HEK293 (cell line): ENCODE measurements at regions not wholly inside any gene's neighbourhood (a gene's known extent, or its start where the extent isn't known, plus 50 kb on each side); places are given as distances from the start of the nearest gene placed in this dataset.
A peak's percentile ranks its signal among the peaks of the same experiment; 100 is the strongest.

Source experiments
- BCL11B ChIP-seq: fragments of 450-650 bp; formaldehyde crosslinking; IDR thresholded peaks from 2 replicates; pipeline ENCODE4 v1.5.1; 2016; ENCODE audit warnings: low read depth, missing biosample characterization, missing genetic modification characterization
- GLI2 ChIP-seq: fragments of 450-650 bp; formaldehyde crosslinking; IDR thresholded peaks from 2 replicates; pipeline ENCODE4; 2017; ENCODE audit warnings: missing biosample characterization, missing genetic modification characterization, low read depth, borderline replicate concordance
- GLI4 ChIP-seq: fragments of 450-650 bp; formaldehyde crosslinking; IDR thresholded peaks from 2 replicates; pipeline ENCODE4 v1.5.1; 2016; ENCODE audit warnings: missing biosample characterization, missing genetic modification characterization
- HIC1 ChIP-seq: fragments of 450-650 bp; formaldehyde crosslinking; IDR thresholded peaks from 2 replicates; pipeline ENCODE4 v1.5.1; 2016; ENCODE audit warnings: missing biosample characterization, missing genetic modification characterization
- HOXA7 ChIP-seq: sonication (generic); formaldehyde crosslinking; IDR thresholded peaks from 2 replicates; pipeline ENCODE4 v1.8.1; 2022; ENCODE audit warnings: missing genetic modification reagents, borderline replicate concordance
- HOXC10 ChIP-seq: sonication (generic); formaldehyde crosslinking; IDR thresholded peaks from 2 replicates; pipeline ENCODE4 v1.8.1; 2023; ENCODE audit warnings: mild to moderate bottlenecking, missing genetic modification reagents
- HOXD13 ChIP-seq: sonication (generic); formaldehyde crosslinking; IDR thresholded peaks from 2 replicates; pipeline ENCODE4 v1.8.0; 2022; ENCODE audit warnings: missing genetic modification reagents, borderline replicate concordance
- KLF7 ChIP-seq: fragments of 450-650 bp; formaldehyde crosslinking; IDR thresholded peaks from 2 replicates; pipeline ENCODE4 v1.5.1; 2016; ENCODE audit warnings: missing biosample characterization, missing genetic modification characterization, borderline replicate concordance
- OSR2 ChIP-seq: fragments of 450-650 bp; formaldehyde crosslinking; IDR thresholded peaks from 2 replicates; pipeline ENCODE4 v1.5.1; 2016; ENCODE audit warnings: missing biosample characterization, missing genetic modification characterization
- SALL2 ChIP-seq: fragments of 450-650 bp; formaldehyde crosslinking; IDR thresholded peaks from 2 replicates; pipeline ENCODE4 v1.5.0; 2017; ENCODE audit warnings: missing biosample characterization, mild to moderate bottlenecking, missing genetic modification characterization, borderline replicate concordance
- YY1 ChIP-seq: fragments of 450-650 bp; formaldehyde crosslinking; IDR thresholded peaks from 2 replicates; pipeline ENCODE4 v1.5.1; 2018; ENCODE audit warnings: missing biosample characterization, missing genetic modification characterization
- ZBTB10 ChIP-seq: fragments of 450-650 bp; formaldehyde crosslinking; IDR thresholded peaks from 2 replicates; pipeline ENCODE4 v1.5.1; 2016; ENCODE audit warnings: missing biosample characterization, missing genetic modification characterization
- ZFHX2 ChIP-seq: fragments of 450-650 bp; formaldehyde crosslinking; conservative IDR thresholded peaks from 2 replicates; pipeline ENCODE4 v1.5.1; 2016; ENCODE audit warnings: missing biosample characterization, missing genetic modification characterization
- ZFP69B ChIP-seq: fragments of 450-650 bp; formaldehyde crosslinking; IDR thresholded peaks from 2 replicates; pipeline ENCODE4 v1.5.1; 2016; ENCODE audit warnings: missing biosample characterization, missing genetic modification characterization
- ZNF10 ChIP-seq: fragments of 450-650 bp; formaldehyde crosslinking; IDR thresholded peaks from 2 replicates; pipeline ENCODE4 v1.5.1; 2017; ENCODE audit warnings: missing biosample characterization, missing genetic modification characterization
- ZNF112 ChIP-seq: fragments of 450-650 bp; formaldehyde crosslinking; IDR thresholded peaks from 2 replicates; pipeline ENCODE4 v1.5.0; 2017; ENCODE audit warnings: missing biosample characterization, missing genetic modification characterization
- ZNF140 ChIP-seq: fragments of 450-650 bp; formaldehyde crosslinking; IDR thresholded peaks from 2 replicates; pipeline ENCODE4 v1.5.1; 2016; ENCODE audit warnings: missing biosample characterization, missing genetic modification characterization
- ZNF16 ChIP-seq: fragments of 450-650 bp; formaldehyde crosslinking; IDR thresholded peaks from 2 replicates; pipeline ENCODE4 v1.5.1; 2016; ENCODE audit warnings: low read depth, missing biosample characterization, missing genetic modification characterization
- ZNF169 ChIP-seq: fragments of 450-650 bp; formaldehyde crosslinking; IDR thresholded peaks from 2 replicates; pipeline ENCODE4 v1.5.1; 2016; ENCODE audit warnings: missing biosample characterization, missing genetic modification characterization
- ZNF214 ChIP-seq: fragments of 450-650 bp; formaldehyde crosslinking; IDR thresholded peaks from 2 replicates; pipeline ENCODE4 v1.5.1; 2017; ENCODE audit warnings: missing biosample characterization, mild to moderate bottlenecking, missing genetic modification characterization, borderline replicate concordance
- ZNF26 ChIP-seq: fragments of 450-650 bp; formaldehyde crosslinking; IDR thresholded peaks from 2 replicates; pipeline ENCODE4 v1.5.1; 2016; ENCODE audit warnings: missing biosample characterization, missing genetic modification characterization
- ZNF37A ChIP-seq: fragments of 450-650 bp; IDR thresholded peaks from 2 replicates; pipeline ENCODE4 v1.5.1; 2018; ENCODE audit warnings: missing biosample characterization, missing genetic modification characterization
- ZNF423 ChIP-seq: fragments of 450-650 bp; formaldehyde crosslinking; IDR thresholded peaks from 2 replicates; pipeline ENCODE4 v1.5.1; 2016; ENCODE audit warnings: missing biosample characterization, missing genetic modification characterization
- ZNF426 ChIP-seq: fragments of 450-650 bp; formaldehyde crosslinking; IDR thresholded peaks from 2 replicates; pipeline ENCODE4 v1.5.1; 2017; ENCODE audit warnings: missing biosample characterization, missing genetic modification characterization, mild to moderate bottlenecking, inconsistent platforms, moderate library complexity
- ZNF48 ChIP-seq: fragments of 450-650 bp; formaldehyde crosslinking; IDR thresholded peaks from 2 replicates; pipeline ENCODE4 v1.5.1; 2016; ENCODE audit warnings: missing biosample characterization, missing genetic modification characterization
- ZNF513 ChIP-seq: fragments of 450-650 bp; IDR thresholded peaks from 2 replicates; pipeline ENCODE4 v1.5.1; 2018; ENCODE audit warnings: missing biosample characterization, missing genetic modification characterization
- ZNF521 ChIP-seq: fragments of 450-650 bp; formaldehyde crosslinking; IDR thresholded peaks from 2 replicates; pipeline ENCODE4 v1.5.1; 2017; ENCODE audit warnings: missing biosample characterization, mild to moderate bottlenecking, missing genetic modification characterization
- ZNF571 ChIP-seq: fragments of 450-650 bp; formaldehyde crosslinking; IDR thresholded peaks from 2 replicates; pipeline ENCODE4 v1.5.0; 2017; ENCODE audit warnings: missing biosample characterization, missing genetic modification characterization
- ZNF580 ChIP-seq: fragments of 450-650 bp; formaldehyde crosslinking; IDR thresholded peaks from 2 replicates; pipeline ENCODE4 v1.5.1; 2016; ENCODE audit warnings: missing biosample characterization, missing genetic modification characterization
- ZNF660 ChIP-seq: fragments of 450-650 bp; IDR thresholded peaks from 2 replicates; pipeline ENCODE4 v1.5.1; 2018; ENCODE audit warnings: missing biosample characterization, mild to moderate bottlenecking, missing genetic modification characterization
- ZNF664 ChIP-seq: fragments of 450-650 bp; formaldehyde crosslinking; IDR thresholded peaks from 2 replicates; pipeline ENCODE4 v1.5.1; 2016; ENCODE audit warnings: missing biosample characterization, missing genetic modification characterization
- ZNF677 ChIP-seq: fragments of 450-650 bp; IDR thresholded peaks from 2 replicates; pipeline ENCODE4 v1.5.0; 2018; ENCODE audit warnings: missing biosample characterization, mild to moderate bottlenecking, missing genetic modification characterization, moderate library complexity
- ZNF791 ChIP-seq: fragments of 450-650 bp; formaldehyde crosslinking; IDR thresholded peaks from 2 replicates; pipeline ENCODE4 v1.5.1; 2016; ENCODE audit warnings: missing biosample characterization, missing genetic modification characterization

GRCh38 chr6:16964553-16965499, 137.0 kb upstream of the STMND1 start (continued):
- no peak for TF ChIP-seq ZNF37A
- no peak for TF ChIP-seq ZNF48 (tag by site-specific recombination)
- no peak for TF ChIP-seq ZNF664 (tag by site-specific recombination)
- TF ChIP-seq SALL2 (tag by site-specific recombination), result no peak
- TF ChIP-seq GLI4 (tag by site-specific recombination), result no peak
- TF ChIP-seq ZNF426 (tag by site-specific recombination), result no peak
- no peak for TF ChIP-seq HOXA7 (CRISPR knock-in tag)
- peak; percentile 60; the same call in 1 of the 2 replicates for TF ChIP-seq HIC1 (tag by site-specific recombination)
- TF ChIP-seq HOXD13 (CRISPR knock-in tag), result no peak
- no peak for TF ChIP-seq KLF7
- TF ChIP-seq ZNF677 (tag by site-specific recombination), result no peak
- peak; percentile 77 for TF ChIP-seq ZFP69B (tag by site-specific recombination)
- TF ChIP-seq YY1 (tag by site-specific recombination), result no peak
- no peak; the same call in 1 of the 2 replicates for TF ChIP-seq ZNF580
- no peak for TF ChIP-seq ZNF112
- TF ChIP-seq HOXC10 (CRISPR knock-in tag), result no peak
- TF ChIP-seq ZNF660 (tag by site-specific recombination), result peak; percentile 86
- no peak for TF ChIP-seq ZFHX2 (tag by site-specific recombination)
- TF ChIP-seq GLI2 (tag by site-specific recombination), result no peak
- no peak for TF ChIP-seq ZNF513 (tag by site-specific recombination)
- no peak for TF ChIP-seq ZNF10 (tag by site-specific recombination)
- TF ChIP-seq ZNF521 (tag by site-specific recombination), result no peak
- peak; percentile 63 for TF ChIP-seq OSR2 (tag by site-specific recombination)
- TF ChIP-seq ZNF16 (tag by site-specific recombination), result no peak
- no peak for TF ChIP-seq ZNF214 (tag by site-specific recombination)
- no peak for TF ChIP-seq BCL11B (tag by site-specific recombination)
- no peak for TF ChIP-seq ZNF169
- TF ChIP-seq ZNF423, result no peak
- no peak for TF ChIP-seq ZNF791 (tag by site-specific recombination)
- no peak for TF ChIP-seq ZNF140 (tag by site-specific recombination)
- TF ChIP-seq ZNF571, result no peak
- TF ChIP-seq ZNF26, result no peak
- 0 out of 2 replicates have a peak, but pooled peaks have one; percentile 26 for TF ChIP-seq ZBTB10
